ENCODE measurements at regions not wholly inside any gene's neighbourhood (a gene's known extent, or its start where the extent isn't known, plus 50 kb on each side); places are given as distances from the start of the nearest gene placed in this dataset.

GRCh38 chr11:70026012-70026411, 52.1 kb upstream of the ANO1 start:
- TF ChIP-seq CTCF (CRISPR knock-in tag; IDR thresholded peaks at IDR 0.05) (no peak), HNF1A (IDR thresholded peaks at IDR 0.05; ENCODE audit: low read depth) (no peak), HNF1A (CRISPR knock-in tag; IDR thresholded peaks at IDR 0.05; ENCODE audit: borderline replicate concordance) (no peak), KDM4B (CRISPR knock-in tag; IDR thresholded peaks at IDR 0.05) (no peak), PRDM15 (CRISPR knock-in tag; IDR thresholded peaks at IDR 0.05) (no peak), ZSCAN29 (CRISPR knock-in tag; conservative IDR thresholded peaks at IDR 0.05) (no peak), EP300 (IDR thresholded peaks at IDR 0.05; ENCODE audit: low read depth in 2 of 2, low read length in 2 of 2) (no peak), EP300 (CRISPR knock-in tag; IDR thresholded peaks at IDR 0.05; ENCODE audit: borderline replicate concordance) (no peak), JUNB (CRISPR knock-in tag; IDR thresholded peaks at IDR 0.05; ENCODE audit: borderline replicate concordance) (no peak), FOXO4 (CRISPR knock-in tag; conservative IDR thresholded peaks at IDR 0.05) (no peak), SP2 (CRISPR knock-in tag; IDR thresholded peaks at IDR 0.05) (no peak), NR2C2 (CRISPR knock-in tag; IDR thresholded peaks at IDR 0.05; ENCODE audit: borderline replicate concordance) (no peak), CEBPB (IDR thresholded peaks at IDR 0.05; ENCODE audit: borderline replicate concordance, low read depth, low read length) (no peak)

Measured in HepG2 (cell line).